H1 (cell line): ENCODE measurements at regions not wholly inside any gene's neighbourhood (a gene's known extent, or its start where the extent isn't known, plus 50 kb on each side); places are given as distances from the start of the nearest gene placed in this dataset.

Experiments used
- CTCF ChIA-PET: fragments of 300-600 bp; sonication (Branson Sonifier 250); formaldehyde crosslinking; loops from one replicate; lab custom pipeline; 2021; ENCODE audit not compliant: partially characterized antibody; lab: Charles Lee
- POLR2A ChIA-PET: fragments of 300-600 bp; sonication (Branson Sonifier 250); formaldehyde crosslinking; loops from one replicate; lab custom pipeline; 2021; ENCODE audit warnings: inconsistent platforms; ENCODE audit not compliant: partially characterized antibody; lab: Charles Lee
- DNase-seq, 2 experiments: peaks; one replicate each; pipeline versions ENCODE4 v3.0.0 to v3.0.0-alpha.2; 2010 to 2022; ENCODE audit warnings: low spot score in 2 of 2, low read depth in 1 of 2, mixed read lengths in 1 of 2
- FAIRE-seq: peaks from 2 replicates; lab custom pipeline; 2011; peaks lifted over from hg19 to GRCh38; lab: Jason Lieb, UNC
- H2AFZ ChIP-seq: 2 replicates; pipeline ENCODE4 v1.8.1; 2012; ENCODE audit warnings: low read length, inconsistent platforms
- H2AK5ac ChIP-seq: 2 replicates; pipeline ENCODE4 v1.6.1; 2013; ENCODE audit warnings: low read depth, low read length
- H2BK120ac ChIP-seq: replicated peaks from 2 replicates; pipeline ENCODE3; 2013; ENCODE audit warnings: low read depth, low read length, inconsistent platforms
- H2BK12ac ChIP-seq: 2 replicates; pipeline ENCODE4 v1.6.1; 2013; ENCODE audit warnings: low read depth, low read length
- H2BK15ac ChIP-seq: 2 replicates; pipeline ENCODE4 v1.6.1; 2013; ENCODE audit warnings: low read length
- H2BK20ac ChIP-seq: 2 replicates; pipeline ENCODE4 v1.6.1; 2013; ENCODE audit warnings: low read length
- H2BK5ac ChIP-seq: 2 replicates; pipeline ENCODE4 v1.6.1; 2013; ENCODE audit warnings: low read depth, low read length
- H3K14ac ChIP-seq: 2 replicates; pipeline ENCODE4 v1.6.1; 2013; ENCODE audit warnings: inconsistent platforms; ENCODE audit not compliant: insufficient read length
- H3K18ac ChIP-seq: 2 replicates; pipeline ENCODE4 v1.6.1; 2013; ENCODE audit warnings: low read length; ENCODE audit errors: extremely low read depth
- H3K23ac ChIP-seq: 2 replicates; pipeline ENCODE4 v1.6.1; 2013; ENCODE audit warnings: inconsistent platforms; ENCODE audit not compliant: insufficient read length
- H3K23me2 ChIP-seq: 2 replicates; pipeline ENCODE4 v1.6.1; 2013; ENCODE audit warnings: low read depth, low read length
- H3K27ac ChIP-seq: 2 replicates; pipeline ENCODE4 v1.6.1; 2011; ENCODE audit warnings: low read depth, low read length, inconsistent platforms
- H3K27me3 ChIP-seq, 4 experiments: replicated peaks in 1 of 4; 1 replicate in 1 of 4; 2 replicates in 3 of 4; pipeline versions ENCODE4 v1.6.1 to v1.8.1; 2011 to 2013; ENCODE audit warnings: low read length in 3 of 4, mild to moderate bottlenecking in 3 of 4, inconsistent platforms in 2 of 4, mixed read lengths in 2 of 4, moderate library complexity in 1 of 4; ENCODE audit not compliant: control insufficient read depth in 3 of 4, insufficient read depth in 3 of 4; ENCODE audit errors: extremely low read depth in 1 of 4
- H3K36me3 ChIP-seq, 4 experiments: 2 replicates each; pipeline versions ENCODE4 v1.6.1 to v1.8.1; 2011 to 2013; ENCODE audit warnings: mild to moderate bottlenecking in 4 of 4, low read length in 3 of 4, moderate library complexity in 2 of 4, control low read depth in 1 of 4, inconsistent platforms in 1 of 4; ENCODE audit not compliant: insufficient read depth in 4 of 4, control insufficient read depth in 2 of 4
- H3K4ac ChIP-seq: replicated peaks from 2 replicates; pipeline ENCODE3; 2013; ENCODE audit warnings: low read length, low read depth, mixed read lengths, inconsistent platforms; ENCODE audit not compliant: insufficient read length
- H3K4me1 ChIP-seq, 4 experiments: replicated peaks in 1 of 4; 1 replicate in 1 of 4; 2 replicates in 3 of 4; pipeline versions ENCODE4 v1.6.1 to v1.8.1; 2011 to 2013; ENCODE audit warnings: low read length in 3 of 4, inconsistent platforms in 2 of 4, mixed read lengths in 1 of 4; ENCODE audit not compliant: insufficient read depth in 4 of 4, control insufficient read depth in 3 of 4
- H3K4me2 ChIP-seq, 2 experiments: 2 replicates each; pipeline versions ENCODE4 v1.6.1 to v1.8.1; 2011 to 2013; ENCODE audit warnings: low read depth in 2 of 2, low read length in 2 of 2, control low read depth in 1 of 2, inconsistent platforms in 1 of 2, mild to moderate bottlenecking in 1 of 2; ENCODE audit not compliant: insufficient read depth in 1 of 2
- H3K4me3 ChIP-seq, 4 experiments: fragments of 200-600, 300-600 bp in 1 of 4; sonication (generic), shearing (Covaris generic), sonication (Bioruptor Twin) in 1 of 4; 2 replicates each; pipeline versions ENCODE4 v1.5.1 to v1.8.1; 2011 to 2016; ENCODE audit warnings: low read length in 4 of 4, low read depth in 3 of 4, control low read depth in 2 of 4, inconsistent platforms in 2 of 4, mild to moderate bottlenecking in 2 of 4, mixed read lengths in 1 of 4, moderate library complexity in 1 of 4; ENCODE audit not compliant: insufficient read depth in 2 of 4; ENCODE audit errors: extremely low read depth in 1 of 4
- H3K56ac ChIP-seq: replicated peaks from 2 replicates; pipeline ENCODE3; 2013; ENCODE audit warnings: low read depth, mild to moderate bottlenecking, mixed read lengths, low read length, inconsistent platforms; ENCODE audit not compliant: insufficient read length
- H3K79me1 ChIP-seq: 2 replicates; pipeline ENCODE4 v1.6.1; 2013; ENCODE audit warnings: low read depth, low read length, control low read depth
- H3K79me2 ChIP-seq, 2 experiments: 2 replicates each; pipeline versions ENCODE4 v1.6.1 to v1.8.1; 2012 to 2013; ENCODE audit warnings: low read length in 2 of 2, mild to moderate bottlenecking in 2 of 2, inconsistent platforms in 1 of 2; ENCODE audit not compliant: insufficient read depth in 2 of 2, control insufficient read depth in 1 of 2
- H3K9ac ChIP-seq, 4 experiments: replicated peaks in 1 of 4; 1 replicate in 1 of 4; 2 replicates in 3 of 4; pipeline versions ENCODE4 v1.6.1 to v1.8.1; 2011 to 2013; ENCODE audit warnings: low read depth in 3 of 4, low read length in 3 of 4, control low read depth in 2 of 4, mild to moderate bottlenecking in 2 of 4, moderate library complexity in 2 of 4, inconsistent platforms in 1 of 4; ENCODE audit errors: extremely low read depth in 1 of 4
- H3K9me3 ChIP-seq, 2 experiments: 2 replicates each; pipeline versions ENCODE4 v1.6.1 to v1.8.1; 2012 to 2013; ENCODE audit warnings: mild to moderate bottlenecking in 2 of 2, moderate library complexity in 2 of 2, control low read depth in 1 of 2, inconsistent platforms in 1 of 2, low read depth in 1 of 2, low read length in 1 of 2, mixed read lengths in 1 of 2; ENCODE audit not compliant: insufficient read depth in 2 of 2
- H4K20me1 ChIP-seq, 2 experiments: replicated peaks in 1 of 2; 2 replicates each; pipeline versions ENCODE3 to v1.8.1; 2011 to 2013; ENCODE audit warnings: inconsistent platforms in 2 of 2, low read length in 2 of 2, mild to moderate bottlenecking in 1 of 2; ENCODE audit not compliant: insufficient read depth in 2 of 2, control insufficient read depth in 1 of 2
- H4K5ac ChIP-seq: 2 replicates; pipeline ENCODE4 v1.6.1; 2013; ENCODE audit warnings: low read length, low read depth, mixed read lengths, inconsistent platforms; ENCODE audit not compliant: insufficient read length
- H4K8ac ChIP-seq: 2 replicates; pipeline ENCODE4 v1.8.0; 2013; ENCODE audit warnings: mild to moderate bottlenecking, moderate library complexity, low read length, inconsistent platforms; ENCODE audit not compliant: insufficient read depth; ENCODE audit errors: extremely low read depth
- H4K91ac ChIP-seq: replicated peaks from 2 replicates; pipeline ENCODE3; 2013; ENCODE audit warnings: low read length, mixed read lengths, inconsistent platforms; ENCODE audit not compliant: insufficient read length
- CTBP2 ChIP-seq: IDR thresholded peaks from 2 replicates; pipeline ENCODE4 v1.7.0; 2011; ENCODE audit warnings: borderline replicate concordance, mild to moderate bottlenecking, moderate library complexity, mixed read lengths, low read length; ENCODE audit not compliant: insufficient read depth, insufficient read length
- EGR1 ChIP-seq: IDR thresholded peaks from 2 replicates; pipeline ENCODE4 v1.6.1; 2011; ENCODE audit warnings: low read depth, low read length, borderline replicate concordance
- MAX ChIP-seq: IDR thresholded peaks from 2 replicates; pipeline ENCODE4 v1.6.1; 2012; ENCODE audit warnings: inconsistent platforms
- PHF8 ChIP-seq: fragments of 200-600 bp; sonication (generic); conservative IDR thresholded peaks from 2 replicates; pipeline ENCODE4 v1.7.1; 2012; ENCODE audit warnings: low read depth, mild to moderate bottlenecking, inconsistent platforms, low read length, moderate library complexity
- POU5F1 ChIP-seq: IDR thresholded peaks from 2 replicates; pipeline ENCODE4 v1.6.1; 2011; ENCODE audit warnings: low read depth, mild to moderate bottlenecking, low read length, moderate library complexity
- RAD21 ChIP-seq, 2 experiments: IDR thresholded peaks in 1 of 2; conservative IDR thresholded peaks in 1 of 2; 2 replicates each; pipeline ENCODE4 v1.6.1; 2011; ENCODE audit warnings: low read depth in 2 of 2, low read length in 2 of 2, improper control_type of control experiment in 1 of 2, inconsistent platforms in 1 of 2, mild to moderate bottlenecking in 1 of 2, moderate library complexity in 1 of 2
- RFX5 ChIP-seq: IDR thresholded peaks from 2 replicates; pipeline ENCODE4 v1.6.1; 2011; ENCODE audit warnings: low read depth, low read length, improper control_type of control experiment, borderline replicate concordance
- RNF2 ChIP-seq: fragments of 200-900, 300-1000 bp; sonication (generic); IDR thresholded peaks from 2 replicates; pipeline ENCODE4 v1.7.1; 2016; ENCODE audit warnings: borderline replicate concordance, low read depth, mild to moderate bottlenecking, antibody characterized with exemption, low read length; ENCODE audit not compliant: poor library complexity, severe bottlenecking; ENCODE audit errors: missing control alignments
- SP4 ChIP-seq: IDR thresholded peaks from 2 replicates; pipeline ENCODE4 v1.6.1; 2012; ENCODE audit warnings: low read length, inconsistent platforms
- USF2 ChIP-seq: IDR thresholded peaks from 2 replicates; pipeline ENCODE4 v1.6.1; 2011; ENCODE audit warnings: low read length, improper control_type of control experiment
- ZNF274 ChIP-seq: IDR thresholded peaks from 2 replicates; pipeline ENCODE4 v1.7.0; 2012; ENCODE audit warnings: low read length, borderline replicate concordance; ENCODE audit errors: extremely low read depth
- whole genome bisulfite sequencing, 2 experiments: shearing (Covaris generic) in 1 of 2; methylation state at CpG; one replicate each; pipeline versions ENCODE4 v1.1.6 to v1.1.7; 2013 to 2015; ENCODE audit warnings: low lambda C conversion rate in 2 of 2, mixed read lengths in 2 of 2, inconsistent platforms in 1 of 2, low coverage in 1 of 2, missing lambda C conversion rate in 1 of 2; ENCODE audit not compliant: insufficient replicate concordance in 2 of 2, insufficient coverage in 1 of 2, insufficient read length in 1 of 2; ENCODE audit errors: extremely low coverage in 1 of 2, missing lambda C conversion rate in 1 of 2; 5-methylcytosine and 5-hydroxymethylcytosine counted together

GRCh38 chr3:1456781-1457311 lies 364.0 kb downstream of the CNTN6 start:
- FAIRE-seq (no peak), DNase-seq (no peak)
- Histone ChIP-seq H3K36me3 (no peaks in the 10 kb centered on the region), H2BK5ac (no peak overlapping the region), H3K4me2 (no peak overlapping the region), H2BK15ac (no peak overlapping the region), H4K5ac (no peak overlapping the region), H4K91ac (no peak overlapping the region), H2BK120ac (no peak overlapping the region), H3K56ac (no peak overlapping the region), H3K18ac (no peak overlapping the region), H3K4ac (no peak overlapping the region), H3K4me1 (no peaks in the 10 kb centered on the region), H2AFZ (0 out of 2 replicates have a peak overlapping the region, but pooled peaks have one; percentile 37), H2BK20ac (no peak overlapping the region), H3K9ac (no peak overlapping the region), H3K27ac (no peak overlapping the region), H3K14ac (no peak overlapping the region), H3K9me3 (no peaks in the 10 kb centered on the region), H3K79me1 (no peaks in the 10 kb centered on the region), H4K20me1 (no peaks in the 10 kb centered on the region), H3K79me2 (no peaks in the 10 kb centered on the region), H3K27me3 (no peaks in the 10 kb centered on the region), H2BK12ac (no peak overlapping the region), H2AK5ac (no peak overlapping the region), H4K8ac (no peak overlapping the region), H3K4me3 (no peak overlapping the region), H3K23ac (no peak overlapping the region), H3K23me2 (no peaks in the 10 kb centered on the region)
- ChIA-PET CTCF (interaction anchor here (1.1 kb wide), 1 partner anchor 17 kb away, joined by 3 read pairs; no protein-coding TSS in a partner anchor), POLR2A (no interaction called here)
- 94% methylated on average over 3 of the region's 3 CpGs; no CpG with 5 or more reads in 1 of the 2 experiments for WGBS, 2 experiments
- TF ChIP-seq USF2 (no peak), CTBP2 (no peak), POU5F1 (no peak), EGR1 (no peak), MAX (no peak), ZNF274 (no peak), SP4 (no peak), RAD21 (IDR thresholded peaks at IDR 0.05 in 1 of 2, conservative IDR thresholded peaks at IDR 0.05 in 1 of 2; ENCODE audit: low read depth in 2 of 2, low read length in 2 of 2) (no peak), PHF8 (no peak), RFX5 (no peak), RNF2 (no peak)
